Glomerular visceral epithelial cell (primary cell): ENCODE measurements at regions not wholly inside any gene's neighbourhood (a gene's known extent, or its start where the extent isn't known, plus 50 kb on each side); places are given as distances from the start of the nearest gene placed in this dataset.
"Not testable (repeated sequence)": the region's sequence is repeated elsewhere in the genome, so short reads cannot be mapped to it uniquely, and the experiment has no call there.

Experiments used
- DNase-seq: peaks from one replicate; pipeline ENCODE4 v3.0.0-alpha.2; 2016; ENCODE audit errors: extremely low spot score

GRCh38 chr7:127530148-127530547, 55.2 kb downstream of the GCC1 start:
- no peak for DNase-seq

DNA sequence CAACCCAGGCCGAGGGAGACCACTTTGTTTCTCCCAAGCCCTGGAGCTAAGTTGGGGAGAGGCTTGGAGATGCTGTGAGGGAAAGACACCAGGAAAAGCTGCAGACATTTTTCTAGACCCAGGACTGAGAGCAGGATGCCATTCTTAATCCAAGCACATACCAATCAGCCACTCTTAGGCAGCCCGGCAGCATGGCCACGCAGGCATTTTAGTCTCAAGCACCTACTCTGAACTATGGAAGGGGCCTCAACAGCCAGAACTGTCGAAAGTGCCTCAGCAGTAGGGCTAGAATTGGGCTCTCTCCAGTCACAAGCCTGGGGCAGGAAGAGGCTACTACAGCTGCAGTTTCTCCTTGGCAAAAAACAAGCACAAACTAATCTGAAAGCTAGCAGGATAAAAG, 57.8 kb downstream of the GCC1 start:
- no peak for DNase-seq

GRCh38 chr7:127525866-127526480, 59.4 kb downstream of the GCC1 start:
- no peak for DNase-seq

GRCh38 chr7:127516320-127516719, 69.1 kb downstream of the GCC1 start:
- DNase-seq, result no peak

GRCh38 chr7:127514499-127514898, 70.9 kb downstream of the GCC1 start:
- DNase-seq, result peak; percentile 16

DNA sequence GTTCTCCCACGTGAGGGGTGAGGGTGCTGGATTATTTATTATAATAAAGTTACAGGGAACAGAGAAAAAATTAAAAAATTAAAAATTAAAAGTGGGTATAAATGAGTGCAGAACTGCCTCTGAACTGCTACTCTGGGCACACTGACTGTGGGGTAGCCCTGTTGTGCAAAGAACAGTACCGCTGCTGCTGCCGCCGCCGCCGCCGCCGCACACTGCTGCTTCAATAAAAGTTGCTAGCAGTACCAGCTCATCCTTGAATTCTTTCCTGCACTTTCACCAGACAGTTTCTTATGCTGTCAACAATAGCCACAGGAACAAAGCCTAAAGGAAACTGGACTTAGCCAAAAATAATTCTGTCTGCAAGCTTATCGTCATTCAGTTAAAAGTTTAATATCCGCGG, 72.1 kb downstream of the GCC1 start:
- no peak for DNase-seq

DNA sequence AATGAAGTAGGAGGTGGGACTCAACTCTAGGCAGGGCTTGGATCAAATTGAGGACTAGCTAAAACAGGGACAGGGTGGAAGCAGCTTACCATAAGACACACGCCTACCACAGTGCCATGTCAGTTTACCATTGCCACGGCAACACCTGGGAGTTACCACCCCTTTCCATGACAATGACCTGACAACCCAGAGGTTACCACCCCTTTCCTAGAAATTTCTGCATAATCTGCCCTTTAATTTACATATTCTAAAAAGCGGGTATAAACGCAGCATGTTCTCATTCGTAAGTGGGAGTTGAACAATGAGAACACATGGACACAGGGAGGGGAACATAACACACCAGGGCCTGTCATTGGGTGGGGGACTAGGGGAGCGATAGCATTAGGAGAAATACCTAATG, 72.7 kb downstream of the GCC1 start:
- no peak for DNase-seq

- peak; percentile 11 for DNase-seq
Observed at GRCh38 chr7:127504715-127505114, 80.7 kb downstream of the GCC1 start.

DNA sequence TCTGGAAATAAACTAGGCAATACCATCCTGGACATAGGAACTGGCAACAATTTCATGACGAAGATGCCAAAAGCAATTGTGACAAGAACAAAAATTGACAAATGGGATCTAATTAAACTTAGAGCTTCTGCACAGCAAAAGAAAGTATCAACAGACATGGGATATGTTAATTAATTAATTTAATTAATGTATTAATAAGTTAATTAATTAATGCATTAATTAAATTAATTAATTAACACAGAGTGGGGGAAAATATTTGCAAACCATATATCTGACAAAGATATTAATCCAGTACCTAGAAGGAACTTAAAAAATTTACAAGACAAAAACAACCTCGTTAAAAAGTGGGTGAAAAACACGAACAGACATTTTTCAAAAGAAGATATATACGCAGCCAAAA, 83.6 kb downstream of the GCC1 start:
- DNase-seq, result no peak

GRCh38 chr7:127487381-127487780, 94.9 kb upstream of the ZNF800 start:
- no peak for DNase-seq

DNA sequence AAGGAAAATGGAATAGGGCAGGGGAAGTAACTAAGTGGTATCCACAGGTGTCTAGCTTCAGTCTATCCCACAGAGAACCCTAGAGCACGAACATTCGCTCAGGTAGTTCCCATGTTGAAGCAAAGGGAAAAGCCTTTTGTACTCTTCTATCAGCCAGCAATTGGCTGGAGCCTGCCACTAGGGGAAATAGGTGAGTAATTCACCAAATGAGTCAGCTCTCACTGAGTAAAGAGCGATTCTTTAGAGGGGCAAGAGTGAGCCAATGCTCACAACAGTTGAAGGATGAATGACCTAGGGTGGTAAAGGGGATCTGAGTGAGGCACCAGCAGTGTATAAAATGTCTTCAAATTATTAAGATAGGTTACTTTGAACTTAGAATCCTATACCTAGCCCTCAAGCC, 94.1 kb upstream of the ZNF800 start:
- DNase-seq, result peak; percentile 1

- DNase-seq, result no peak
Observed at GRCh38 chr7:127485482-127485881, 93.0 kb upstream of the ZNF800 start.

DNA sequence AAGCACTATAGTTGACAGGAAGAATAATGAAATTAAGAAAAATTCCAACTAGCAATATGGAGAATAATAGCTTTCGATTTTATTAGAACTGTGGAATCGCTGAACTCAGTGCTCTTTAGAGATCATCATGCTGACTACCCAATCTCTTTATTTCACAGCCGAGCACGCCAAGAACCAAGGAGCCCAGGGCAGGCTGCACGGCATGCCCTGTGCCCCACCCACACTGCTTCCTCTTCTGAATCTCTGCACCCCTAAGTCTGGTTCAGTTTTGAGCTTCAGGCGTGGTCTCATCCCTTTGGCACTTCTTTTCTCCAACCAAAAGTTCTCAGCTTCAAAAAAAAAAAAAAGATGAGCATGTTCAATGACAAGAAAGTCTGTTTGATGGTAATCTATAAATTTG, 92.4 kb upstream of the ZNF800 start:
- no peak for DNase-seq

GRCh38 chr7:127478461-127478860, 86.0 kb upstream of the ZNF800 start:
- no peak for DNase-seq

GRCh38 chr7:127478024-127478355, 85.5 kb upstream of the ZNF800 start:
- no peak for DNase-seq

DNA sequence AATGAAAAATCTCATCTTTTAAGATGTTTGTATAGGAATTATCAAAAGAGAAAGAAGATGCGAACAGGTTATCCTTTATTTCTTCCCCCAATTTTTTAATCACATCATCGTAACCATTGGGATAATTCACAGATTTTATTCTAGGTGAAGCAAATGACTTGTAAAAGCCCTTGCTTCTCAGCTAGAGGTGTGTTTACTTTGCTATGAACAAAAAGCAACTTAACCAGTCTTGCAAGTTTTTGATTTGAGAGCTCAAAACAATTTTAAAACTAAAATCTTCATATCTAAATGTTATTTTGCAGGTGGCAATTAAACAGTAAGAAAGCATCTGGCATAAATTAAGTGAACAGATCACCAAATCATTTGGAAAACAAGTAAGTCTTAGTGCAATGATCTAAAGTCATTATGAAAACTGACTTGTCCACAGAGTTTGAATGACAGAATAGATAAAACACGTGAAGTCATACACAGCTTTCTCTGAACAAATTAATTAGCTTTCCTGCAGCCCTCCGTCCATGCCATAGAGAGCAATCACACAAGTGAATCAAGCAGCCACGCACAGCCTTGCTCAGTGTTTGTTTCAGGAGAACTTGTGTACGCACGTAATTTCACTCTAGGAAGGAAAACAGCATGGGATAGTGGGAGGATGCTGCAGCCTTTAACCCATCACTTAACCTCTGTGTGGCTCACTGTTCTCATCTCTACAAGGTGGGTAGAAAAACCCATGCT, 85.0 kb upstream of the ZNF800 start:
- DNase-seq, result no peak

DNA sequence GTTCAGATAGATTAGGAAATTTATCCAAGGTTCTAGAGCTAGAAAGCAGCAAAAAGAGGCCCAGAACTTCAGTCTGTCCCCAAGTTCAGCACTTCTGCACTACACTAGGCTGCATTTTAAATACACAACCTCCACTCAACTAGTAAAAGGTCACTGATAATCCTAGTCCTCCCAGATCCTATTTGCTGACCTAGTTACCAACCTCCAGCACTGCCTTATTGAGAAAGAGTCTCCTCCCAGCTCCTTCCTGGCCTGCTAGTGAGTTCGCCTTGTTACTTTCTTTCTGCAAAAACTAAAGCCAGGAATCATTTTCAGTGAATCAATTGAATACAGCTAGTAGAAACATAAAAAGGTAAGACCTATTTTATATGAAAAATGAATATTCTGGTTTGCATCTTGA, 84.1 kb upstream of the ZNF800 start:
- no peak for DNase-seq

DNA sequence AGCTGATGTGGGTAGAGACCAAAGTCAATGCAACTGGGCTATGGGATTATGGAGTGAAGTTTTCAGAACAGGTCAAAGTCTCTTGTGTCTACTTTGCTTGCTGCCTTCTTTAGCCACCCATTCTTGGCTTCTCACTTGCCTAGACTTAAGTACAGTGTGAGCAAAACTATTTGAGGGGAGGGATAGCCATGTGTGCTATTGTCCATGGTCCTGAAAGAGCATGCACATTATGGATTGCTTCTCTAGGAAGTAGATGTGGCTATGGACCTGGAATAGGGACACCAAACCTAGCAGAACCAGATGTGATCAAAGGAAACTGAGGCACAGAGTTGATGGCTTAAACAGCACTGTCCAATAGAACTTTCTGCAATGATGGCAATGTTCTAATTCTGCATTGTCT, 81.9 kb upstream of the ZNF800 start:
- no peak for DNase-seq

GRCh38 chr7:127473409-127473808, 80.9 kb upstream of the ZNF800 start:
- no peak for DNase-seq

- DNase-seq, result no peak
Observed at GRCh38 chr7:127460077-127460476, 67.6 kb upstream of the ZNF800 start.

DNA sequence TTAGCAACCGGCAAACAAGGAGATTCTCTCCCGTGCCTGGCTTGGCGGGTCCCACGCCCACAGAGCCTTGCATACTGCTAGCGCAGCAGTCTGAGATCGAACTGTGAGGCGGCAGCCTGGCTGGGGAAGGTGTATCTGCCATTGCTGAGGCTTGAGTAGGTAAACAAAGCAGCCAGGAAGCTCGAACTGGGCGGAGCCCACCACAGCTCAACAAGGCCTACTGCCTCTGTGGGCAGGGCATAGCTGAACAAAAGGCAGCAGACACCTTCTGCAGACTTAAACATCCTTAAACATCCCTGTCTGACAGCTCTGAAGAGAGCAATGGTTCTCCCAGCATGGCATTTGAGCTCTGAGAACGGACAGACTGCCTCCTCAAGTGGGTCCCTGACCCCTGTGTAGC, 58.8 kb upstream of the ZNF800 start:
- DNase-seq, result not testable (repeated sequence)

DNA sequence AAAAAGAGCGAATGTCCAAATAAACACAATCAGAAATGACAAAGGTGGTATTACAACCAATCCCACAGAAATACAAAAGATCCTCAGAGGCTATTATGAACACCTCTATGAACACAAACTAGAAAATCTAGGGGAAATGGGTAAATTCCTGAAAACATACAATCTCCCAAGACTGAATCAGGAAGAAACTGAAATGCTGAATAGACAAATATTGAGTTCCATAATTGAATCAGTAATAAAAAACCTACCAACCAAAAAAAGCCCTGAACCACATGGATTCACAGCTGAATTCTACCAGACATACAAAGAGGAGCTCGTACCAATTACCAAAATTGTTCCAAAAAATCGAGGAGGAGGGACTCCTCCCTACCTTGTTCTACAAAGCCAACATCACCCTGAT, 56.1 kb upstream of the ZNF800 start:
- DNase-seq, result no peak

GRCh38 chr7:127447326-127447945, 54.9 kb upstream of the ZNF800 start:
- peak; percentile 45 for DNase-seq

DNA sequence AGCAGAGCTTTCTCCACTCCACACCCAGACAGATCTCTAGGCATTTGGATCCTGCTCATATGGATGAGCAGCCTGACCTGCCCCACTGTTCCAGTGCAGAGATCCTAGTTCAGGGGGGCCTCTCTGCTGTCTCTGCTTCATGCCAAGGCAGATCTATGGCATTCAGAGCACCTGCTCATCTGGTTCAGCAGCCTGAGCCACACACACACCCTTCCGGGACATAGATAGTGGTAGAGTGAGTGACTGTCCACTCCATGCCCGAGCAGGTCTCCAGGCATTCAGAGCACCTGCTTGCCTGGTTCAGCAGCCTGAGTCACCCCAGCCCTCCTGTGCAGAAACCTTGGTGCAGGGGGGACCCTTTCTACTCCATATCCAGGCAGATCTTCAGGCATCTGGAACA, 54.3 kb upstream of the ZNF800 start:
- no peak for DNase-seq
